ENCODE measurements at regions not wholly inside any gene's neighbourhood (a gene's known extent, or its start where the extent isn't known, plus 50 kb on each side); places are given as distances from the start of the nearest gene placed in this dataset.
A peak's percentile ranks its signal among the peaks of the same experiment; 100 is the strongest.

DNA sequence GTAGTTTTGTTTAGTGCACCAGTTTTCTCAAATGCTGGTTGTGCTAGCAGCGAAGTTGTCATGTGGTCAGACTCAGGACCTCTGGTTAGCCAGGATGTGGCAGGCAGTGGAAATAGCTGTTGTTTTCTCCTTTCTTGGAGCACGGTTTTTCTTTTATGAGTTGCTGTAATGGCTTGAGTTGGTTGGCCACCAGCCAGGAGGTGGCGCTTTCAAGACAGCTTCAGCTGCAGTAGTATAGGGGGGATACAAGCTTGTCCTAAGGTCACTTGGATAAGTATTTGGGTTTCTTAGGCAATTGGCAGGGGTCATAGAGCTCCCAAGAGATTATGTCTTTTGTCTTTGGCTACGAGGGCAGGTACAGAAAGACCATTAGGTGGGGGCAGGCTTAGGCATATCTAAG lies 274.2 kb upstream of the TARS1 start:
- TF ChIP-seq, protein P1, sequence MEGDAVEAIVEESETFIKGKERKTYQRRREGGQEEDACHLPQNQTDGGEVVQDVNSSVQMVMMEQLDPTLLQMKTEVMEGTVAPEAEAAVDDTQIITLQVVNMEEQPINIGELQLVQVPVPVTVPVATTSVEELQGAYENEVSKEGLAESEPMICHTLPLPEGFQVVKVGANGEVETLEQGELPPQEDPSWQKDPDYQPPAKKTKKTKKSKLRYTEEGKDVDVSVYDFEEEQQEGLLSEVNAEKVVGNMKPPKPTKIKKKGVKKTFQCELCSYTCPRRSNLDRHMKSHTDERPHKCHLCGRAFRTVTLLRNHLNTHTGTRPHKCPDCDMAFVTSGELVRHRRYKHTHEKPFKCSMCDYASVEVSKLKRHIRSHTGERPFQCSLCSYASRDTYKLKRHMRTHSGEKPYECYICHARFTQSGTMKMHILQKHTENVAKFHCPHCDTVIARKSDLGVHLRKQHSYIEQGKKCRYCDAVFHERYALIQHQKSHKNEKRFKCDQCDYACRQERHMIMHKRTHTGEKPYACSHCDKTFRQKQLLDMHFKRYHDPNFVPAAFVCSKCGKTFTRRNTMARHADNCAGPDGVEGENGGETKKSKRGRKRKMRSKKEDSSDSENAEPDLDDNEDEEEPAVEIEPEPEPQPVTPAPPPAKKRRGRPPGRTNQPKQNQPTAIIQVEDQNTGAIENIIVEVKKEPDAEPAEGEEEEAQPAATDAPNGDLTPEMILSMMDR (IDR thresholded peaks at IDR 0.05; ENCODE audit: insufficient read depth, low read depth, low read length, missing control alignments): no peak
- DNase-seq (ENCODE audit: low read depth): no peak
- no peak overlapping the region for H3K4me3 ChIP-seq (ENCODE audit: low read length)

DNA sequence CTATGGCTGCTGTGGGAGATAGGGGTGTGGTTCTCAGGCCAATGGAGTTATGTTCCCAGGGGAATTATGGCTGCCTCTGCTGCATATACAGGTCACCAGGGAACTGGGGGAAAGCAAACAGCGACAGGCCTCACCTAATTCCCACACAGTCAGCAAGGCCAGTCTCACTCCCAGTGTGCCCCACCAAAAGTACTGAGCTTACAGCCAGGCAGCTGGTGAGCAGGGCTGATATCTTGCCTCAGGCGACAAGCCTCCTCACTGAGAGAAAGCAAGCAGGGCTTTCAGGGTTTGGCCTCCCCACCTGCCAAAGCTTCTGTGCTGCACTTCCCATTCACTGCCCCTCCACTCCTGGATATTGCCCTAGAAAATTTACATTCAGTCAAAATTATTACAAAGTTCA lies 273.8 kb upstream of the TARS1 start:
- H3K4me3 ChIP-seq (ENCODE audit: low read length): no peak overlapping the region
- no peak for DNase-seq (ENCODE audit: low read depth)
- TF ChIP-seq, protein P1 (IDR thresholded peaks at IDR 0.05; ENCODE audit: insufficient read depth, low read depth, low read length, missing control alignments): no peak

DNA sequence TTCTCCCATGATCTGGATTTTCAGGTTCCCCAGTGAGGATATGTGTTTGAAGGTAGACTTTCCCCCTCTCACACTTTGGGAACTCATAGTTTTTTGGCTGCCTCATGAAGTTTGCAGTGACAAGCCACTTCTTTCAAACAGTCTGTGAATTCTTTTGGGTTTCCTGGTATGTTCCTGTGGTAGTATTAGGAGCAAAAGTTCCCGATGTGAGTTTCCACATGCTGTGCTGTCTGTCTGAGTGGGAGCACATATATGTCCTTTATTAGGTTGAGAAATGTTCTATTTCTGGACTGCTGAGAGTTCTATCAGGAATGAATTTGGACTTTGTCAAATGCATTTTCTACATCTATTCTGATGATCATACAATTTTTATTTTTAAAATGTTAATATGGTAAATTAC lies 273.2 kb upstream of the TARS1 start:
- TF ChIP-seq, protein P1 (IDR thresholded peaks at IDR 0.05; ENCODE audit: insufficient read depth, low read depth, low read length, missing control alignments): no peak
- DNase-seq (ENCODE audit: low read depth): no peak
- H3K4me3 ChIP-seq (ENCODE audit: low read length): no peak overlapping the region

DNA sequence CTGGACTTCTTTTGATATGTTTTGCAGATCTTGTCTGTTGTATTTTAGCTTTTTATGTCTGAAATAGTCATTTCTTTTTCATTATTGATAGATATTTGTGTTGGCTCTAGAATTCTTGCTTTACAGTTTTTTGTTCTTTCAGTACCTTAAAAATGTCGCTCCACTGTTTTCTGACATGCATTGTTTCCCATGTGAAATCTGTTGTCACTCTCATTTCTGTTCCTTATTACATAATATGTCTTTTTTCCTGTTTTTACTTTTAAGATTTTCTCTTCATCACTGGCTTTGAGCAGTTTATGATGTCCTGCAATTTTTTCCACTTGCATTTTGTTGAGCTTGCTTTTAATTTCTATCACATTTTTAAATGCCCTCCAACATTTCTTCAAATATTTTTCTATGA lies 270.4 kb upstream of the TARS1 start:
- no peak overlapping the region for H3K4me3 ChIP-seq (ENCODE audit: low read length)
- TF ChIP-seq, protein P1 (IDR thresholded peaks at IDR 0.05; ENCODE audit: insufficient read depth, low read depth, low read length, missing control alignments): no peak
- peak; percentile 11 for DNase-seq (ENCODE audit: low read depth)

DNA sequence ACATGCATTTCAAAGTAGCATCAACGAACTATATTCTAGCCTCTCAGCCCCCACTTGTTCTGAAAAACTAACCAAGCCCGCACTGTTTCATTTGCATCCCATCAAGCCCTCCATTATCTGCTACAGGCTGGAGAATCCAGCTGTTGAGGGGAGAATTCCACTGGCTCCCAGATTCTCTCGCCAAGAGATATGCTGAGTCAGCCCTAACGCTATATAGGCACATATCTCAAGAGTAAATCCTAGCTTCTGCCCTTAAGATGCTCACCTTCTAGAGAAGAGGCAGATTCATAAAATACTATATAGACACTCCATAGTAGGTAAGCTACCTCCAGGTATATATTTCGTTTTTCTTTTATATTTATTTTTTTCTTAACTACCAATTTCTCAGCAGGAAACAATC lies 266.4 kb upstream of the TARS1 start:
- no peak overlapping the region for H3K4me3 ChIP-seq (ENCODE audit: low read length)
- TF ChIP-seq, protein P1 (IDR thresholded peaks at IDR 0.05; ENCODE audit: insufficient read depth, low read depth, low read length, missing control alignments): no peak
- DNase-seq (ENCODE audit: low read depth): no peak

DNA sequence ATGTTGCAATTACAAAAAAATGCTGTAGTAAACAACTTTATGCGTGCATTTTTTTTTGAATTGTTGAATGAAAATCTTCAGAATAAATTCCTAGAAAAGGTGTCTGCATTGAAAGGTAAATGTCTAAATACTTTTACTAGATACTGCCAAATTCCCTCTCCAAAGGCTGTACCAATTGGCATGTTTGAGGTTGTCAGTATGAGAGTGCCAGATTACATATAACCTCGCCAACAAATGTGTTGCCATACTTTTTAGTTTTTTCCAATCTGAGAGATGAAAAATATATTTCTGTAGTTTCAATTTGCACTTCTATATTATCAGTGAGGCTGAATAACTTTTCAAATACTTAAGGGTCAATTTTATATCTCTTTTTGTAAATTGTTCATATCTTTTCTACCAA lies 261.5 kb upstream of the TARS1 start:
- no peak for DNase-seq (ENCODE audit: low read depth)
- TF ChIP-seq, protein P1 (IDR thresholded peaks at IDR 0.05; ENCODE audit: insufficient read depth, low read depth, low read length, missing control alignments): no peak

DNA sequence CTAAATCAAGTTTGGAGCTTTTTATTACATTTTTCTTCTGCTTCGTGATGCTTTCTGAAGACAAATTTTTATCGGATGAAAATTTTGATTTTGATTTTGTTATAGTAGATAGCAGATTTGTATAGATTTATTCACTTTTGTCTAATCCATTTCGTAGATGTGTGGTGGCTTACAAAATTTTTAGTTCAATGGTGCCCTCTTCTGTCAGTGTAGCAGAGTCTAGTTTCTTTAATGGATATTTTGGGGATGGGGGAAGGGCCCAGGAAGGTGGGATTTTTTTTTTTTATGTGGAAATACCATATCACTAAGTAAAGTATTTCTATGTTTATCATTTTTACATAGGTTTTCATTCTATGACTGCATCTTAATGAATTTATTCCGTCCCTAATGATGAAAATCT lies 259.9 kb upstream of the TARS1 start:
- TF ChIP-seq, protein P1 (IDR thresholded peaks at IDR 0.05; ENCODE audit: insufficient read depth, low read depth, low read length, missing control alignments): peak; percentile 56
- H3K4me3 ChIP-seq (ENCODE audit: low read length): no peak overlapping the region
- DNase-seq (ENCODE audit: low read depth): peak; percentile 62

More for the DNA sequence above, 261.5 kb upstream of the TARS1 start:
- no peak overlapping the region for H3K4me3 ChIP-seq (ENCODE audit: low read length)

Measured in epithelial cell of esophagus (primary cell).